Tongue (tissue), 1 donor: ENCODE measurements at regions not wholly inside any gene's neighbourhood (a gene's known extent, or its start where the extent isn't known, plus 50 kb on each side); places are given as distances from the start of the nearest gene placed in this dataset.
A peak's percentile ranks its signal among the peaks of the same experiment; 100 is the strongest.
"Not testable (repeated sequence)": the region's sequence is repeated elsewhere in the genome, so short reads cannot be mapped to it uniquely, and the experiment has no call there.

Experiments used
- DNase-seq: peaks from one replicate; pipeline ENCODE4 v3.0.0-alpha.2; 2015

GRCh38 chr18:28767201-28767600, 590.3 kb upstream of the CDH2 start:
- no peak for DNase-seq

- no peak for DNase-seq
These were observed 589.8 kb upstream of the CDH2 start for GRCh38 chr18:28766721-28767120.

- no peak for DNase-seq
These were observed 589.1 kb upstream of the CDH2 start for GRCh38 chr18:28766027-28766426.

GRCh38 chr18:28760299-28760698, 583.4 kb upstream of the CDH2 start:
- DNase-seq = no peak

GRCh38 chr18:28757466-28758008, 580.6 kb upstream of the CDH2 start:
- no peak for DNase-seq

- no peak for DNase-seq
These were observed 566.2 kb upstream of the CDH2 start for GRCh38 chr18:28743115-28743514.

- DNase-seq = no peak
These were observed 563.6 kb upstream of the CDH2 start for GRCh38 chr18:28740575-28740974.

GRCh38 chr18:28736951-28737350, 560.0 kb upstream of the CDH2 start:
- no peak for DNase-seq

GRCh38 chr18:28736223-28736622, 559.3 kb upstream of the CDH2 start:
- no peak for DNase-seq

- DNase-seq = no peak
These were observed 558.8 kb upstream of the CDH2 start for GRCh38 chr18:28735731-28736130.

- no peak for DNase-seq
These were observed 552.4 kb upstream of the CDH2 start for GRCh38 chr18:28729321-28729720.

GRCh38 chr18:28728891-28729290, 552.0 kb upstream of the CDH2 start:
- DNase-seq = peak; percentile 6

- DNase-seq = not testable (repeated sequence)
These were observed 550.3 kb upstream of the CDH2 start for GRCh38 chr18:28727189-28727588.

- no peak for DNase-seq
These were observed 548.9 kb upstream of the CDH2 start for GRCh38 chr18:28725876-28726275.

- DNase-seq = no peak
These were observed 546.6 kb upstream of the CDH2 start for GRCh38 chr18:28723506-28723905.

- no peak for DNase-seq
These were observed 541.8 kb upstream of the CDH2 start for GRCh38 chr18:28718696-28719095.

- DNase-seq = no peak
These were observed 539.4 kb upstream of the CDH2 start for GRCh38 chr18:28716338-28716737.

GRCh38 chr18:28715206-28715605, 538.3 kb upstream of the CDH2 start:
- DNase-seq = no peak

- no peak for DNase-seq
These were observed 537.6 kb upstream of the CDH2 start for GRCh38 chr18:28714498-28714897.

GRCh38 chr18:28712796-28713425, 536.0 kb upstream of the CDH2 start:
- no peak for DNase-seq

GRCh38 chr18:28712172-28712571, 535.2 kb upstream of the CDH2 start:
- no peak for DNase-seq

GRCh38 chr18:28711096-28711495, 534.2 kb upstream of the CDH2 start:
- no peak for DNase-seq

GRCh38 chr18:28707006-28707405, 530.1 kb upstream of the CDH2 start:
- no peak for DNase-seq

- DNase-seq = no peak
These were observed 529.5 kb upstream of the CDH2 start for GRCh38 chr18:28706397-28706796.

- DNase-seq = no peak
These were observed 528.6 kb upstream of the CDH2 start for GRCh38 chr18:28705482-28705881.
